ENCODE measurements at regions not wholly inside any gene's neighbourhood (a gene's known extent, or its start where the extent isn't known, plus 50 kb on each side); places are given as distances from the start of the nearest gene placed in this dataset.

DNA sequence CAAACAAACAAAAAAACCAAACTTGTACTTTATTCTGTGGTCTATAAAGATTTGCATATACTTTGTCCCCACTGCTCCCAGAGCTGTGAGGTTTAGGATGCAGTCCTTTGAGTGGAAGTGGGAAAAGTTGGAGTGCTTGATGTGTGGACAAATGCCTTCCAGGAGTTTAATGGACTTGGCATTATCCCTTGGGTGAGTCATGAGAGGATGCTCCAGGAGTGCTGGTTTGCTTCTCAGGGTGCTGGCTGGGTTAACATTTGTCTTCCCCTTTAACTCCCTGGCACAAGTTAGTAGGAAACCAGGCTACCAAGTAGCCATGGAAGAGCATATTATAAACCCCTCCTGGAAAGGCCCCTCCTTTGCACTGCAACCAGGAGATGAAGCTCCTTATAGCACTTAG is 417.4 kb upstream of the RIOK2 start:
- DNase-seq (ENCODE audit: low spot score) = no peak

DNA sequence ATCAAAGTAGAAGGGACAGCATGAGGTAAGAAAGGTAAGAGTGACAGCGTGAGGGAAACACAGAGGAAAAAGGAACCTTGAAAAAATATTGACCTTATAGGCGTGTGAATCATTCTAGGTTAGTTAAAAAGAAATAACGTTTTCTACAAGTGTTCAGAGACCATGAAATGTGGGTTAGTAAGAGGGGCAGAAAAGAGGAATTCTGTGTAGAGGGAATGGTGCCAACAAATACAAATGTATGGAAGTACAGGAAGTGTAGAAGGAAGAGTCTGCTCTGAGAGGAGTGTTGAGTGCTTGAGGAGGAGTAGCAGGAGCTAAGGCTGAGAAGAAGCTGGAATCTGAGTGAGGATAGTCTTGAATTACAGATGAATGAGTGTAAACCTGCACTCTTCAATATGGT is 418.6 kb upstream of the RIOK2 start:
- DNase-seq (ENCODE audit: low spot score) = no peak

DNA sequence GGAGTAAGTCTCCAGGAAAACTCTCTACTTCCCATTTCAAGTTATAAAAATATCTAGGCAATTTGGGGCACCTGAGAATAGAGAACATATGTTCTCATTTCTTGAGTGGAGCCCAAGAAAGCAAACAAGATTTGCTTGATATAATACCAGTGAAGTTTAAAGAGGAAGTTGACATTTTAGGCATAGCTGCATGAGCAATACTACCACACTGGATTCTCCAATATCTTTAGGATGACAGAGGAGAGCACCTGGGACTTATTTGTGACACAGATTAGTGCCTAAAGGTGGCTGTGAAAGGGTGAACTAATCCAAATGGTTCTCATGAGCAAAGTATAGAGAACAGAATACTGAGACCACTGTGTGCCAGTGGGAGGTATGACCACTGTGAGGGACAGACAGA is 423.5 kb upstream of the RIOK2 start:
- DNase-seq (ENCODE audit: low spot score) = no peak

DNA sequence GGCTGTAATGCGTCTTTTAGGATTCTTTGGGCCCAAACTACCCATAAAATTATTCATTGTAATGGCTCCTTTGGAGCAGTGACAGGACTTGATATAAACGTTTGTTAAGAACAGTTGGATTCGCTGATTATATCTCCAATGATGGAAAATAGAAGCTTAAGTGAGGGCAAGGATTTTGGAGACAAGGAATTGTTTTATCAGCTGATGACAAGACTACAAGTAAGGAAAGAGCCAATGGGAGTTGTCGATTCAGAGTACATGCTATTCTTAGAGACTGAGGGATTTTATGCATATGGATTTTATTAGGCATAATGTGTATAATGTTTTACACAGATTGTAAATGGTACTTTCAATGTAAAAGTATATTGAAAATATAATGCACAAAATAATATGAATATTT is 425.5 kb upstream of the RIOK2 start:
- no peak for DNase-seq (ENCODE audit: low spot score)

DNA sequence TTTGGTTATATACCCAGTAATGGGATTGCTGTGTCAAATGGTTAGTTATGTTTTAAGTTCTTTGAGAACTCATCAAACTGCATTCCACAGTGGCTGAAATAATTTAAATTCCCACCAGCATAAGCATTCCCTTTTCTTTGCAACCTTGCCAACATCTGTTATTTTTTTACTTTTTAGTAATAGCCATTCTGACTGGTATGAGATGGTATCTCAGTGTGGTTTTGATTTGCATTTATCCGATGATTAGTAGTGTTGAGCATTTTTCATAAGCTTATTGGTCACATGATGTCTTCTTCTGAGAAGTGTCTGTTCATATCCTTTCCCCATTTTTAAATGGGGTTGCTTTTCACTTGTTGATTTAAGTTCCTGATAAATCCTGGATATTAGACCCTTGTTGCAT is 435.7 kb upstream of the RIOK2 start:
- no peak for DNase-seq (ENCODE audit: low spot score)

DNA sequence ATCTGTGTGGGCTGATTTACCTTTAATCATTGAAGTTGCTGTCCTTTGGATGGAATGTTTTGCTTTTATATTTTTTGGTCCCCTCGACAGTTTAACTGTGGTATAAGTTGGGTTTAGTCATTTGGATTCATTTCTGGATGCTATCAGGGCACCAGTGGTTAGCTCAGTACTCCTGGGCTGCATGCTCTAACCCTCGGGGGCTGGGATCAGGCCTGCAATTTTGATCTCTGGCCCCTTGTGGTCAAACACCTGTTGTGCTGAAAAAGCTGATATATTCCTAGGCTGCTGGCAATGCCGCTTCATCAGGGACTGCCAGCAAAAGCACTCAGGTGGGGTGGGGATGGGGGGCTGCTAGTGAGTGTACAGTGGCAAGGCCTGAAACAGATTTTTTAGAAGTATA is 440.4 kb upstream of the RIOK2 start:
- no peak for DNase-seq (ENCODE audit: low spot score)

DNA sequence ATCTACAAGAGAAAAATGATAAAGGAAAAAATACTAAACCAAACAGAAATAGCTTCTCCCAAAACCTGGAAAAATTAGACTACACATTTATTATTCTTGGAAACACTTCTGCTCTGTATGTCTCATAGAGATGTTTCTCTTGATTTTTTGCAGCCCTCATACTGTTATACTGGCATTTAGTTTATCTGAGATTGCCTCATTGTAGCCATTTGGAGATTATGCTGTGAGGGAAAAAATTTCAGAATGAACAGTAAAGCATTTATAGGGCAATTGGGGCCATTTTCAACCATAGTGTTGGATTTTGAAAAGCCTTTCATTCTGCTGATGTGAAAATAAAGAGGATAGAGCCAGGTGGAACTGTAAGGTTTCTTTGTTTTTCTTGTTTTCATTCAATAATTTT is 441.8 kb upstream of the RIOK2 start:
- no peak for DNase-seq (ENCODE audit: low spot score)

DNA sequence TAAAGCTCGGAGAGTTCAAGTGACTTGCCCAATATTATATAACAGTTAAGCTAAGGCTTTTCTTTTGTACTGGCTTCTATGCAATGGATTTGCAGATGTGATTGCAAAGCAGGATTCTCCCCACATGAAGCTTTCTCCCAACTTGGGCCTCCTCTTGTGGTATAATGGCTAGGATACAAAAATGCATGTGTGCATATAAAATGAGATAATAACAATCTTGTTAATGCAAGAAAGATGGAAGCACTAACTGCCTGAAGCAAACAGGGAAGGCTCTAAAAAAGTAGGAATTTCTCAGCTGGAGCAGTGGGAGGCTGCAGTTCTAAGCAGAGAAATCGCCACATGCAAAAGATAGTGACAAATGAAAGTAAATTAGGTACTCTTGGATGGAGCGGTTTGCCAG is 444.2 kb upstream of the RIOK2 start:
- no peak for DNase-seq (ENCODE audit: low spot score)

DNA sequence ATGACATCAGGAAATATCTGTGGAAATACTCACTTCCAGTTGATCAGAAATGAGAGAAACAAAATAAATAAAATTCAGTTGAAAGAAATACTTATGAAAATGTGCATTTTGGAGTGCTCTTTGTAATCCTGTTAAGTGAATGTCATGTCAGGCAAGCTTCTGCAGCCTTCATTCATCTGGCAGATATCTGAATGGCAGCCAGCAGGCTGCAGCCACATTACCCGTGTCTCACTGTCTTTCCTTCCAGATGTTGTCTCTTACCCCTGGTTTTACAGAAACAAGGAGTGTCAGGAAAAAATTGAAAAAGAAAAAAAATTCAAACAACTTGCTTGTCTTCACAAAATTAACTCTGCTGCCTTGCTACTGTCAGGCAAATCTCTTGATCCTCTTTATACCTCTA is 445.0 kb upstream of the RIOK2 start:
- no peak for DNase-seq (ENCODE audit: low spot score)

DNA sequence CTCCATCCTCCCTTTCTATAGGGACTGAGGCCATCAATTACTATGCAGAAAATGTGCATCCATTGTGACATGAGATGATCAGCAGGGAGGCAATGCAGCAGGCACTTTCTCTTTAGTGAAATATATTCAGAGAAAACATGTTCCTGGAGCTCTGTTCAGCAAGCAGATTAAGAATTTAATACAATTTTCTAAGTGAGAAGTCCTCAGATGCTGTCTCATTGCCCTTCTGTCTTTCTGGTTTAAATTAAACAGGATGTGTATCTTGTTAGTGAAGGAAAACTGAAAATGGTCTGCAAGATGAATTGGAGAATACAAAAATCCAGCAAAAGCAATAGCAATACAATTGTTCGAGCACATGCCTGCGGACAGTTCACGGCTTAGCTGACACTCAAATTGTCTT is 445.8 kb upstream of the RIOK2 start:
- no peak for DNase-seq (ENCODE audit: low spot score)

DNA sequence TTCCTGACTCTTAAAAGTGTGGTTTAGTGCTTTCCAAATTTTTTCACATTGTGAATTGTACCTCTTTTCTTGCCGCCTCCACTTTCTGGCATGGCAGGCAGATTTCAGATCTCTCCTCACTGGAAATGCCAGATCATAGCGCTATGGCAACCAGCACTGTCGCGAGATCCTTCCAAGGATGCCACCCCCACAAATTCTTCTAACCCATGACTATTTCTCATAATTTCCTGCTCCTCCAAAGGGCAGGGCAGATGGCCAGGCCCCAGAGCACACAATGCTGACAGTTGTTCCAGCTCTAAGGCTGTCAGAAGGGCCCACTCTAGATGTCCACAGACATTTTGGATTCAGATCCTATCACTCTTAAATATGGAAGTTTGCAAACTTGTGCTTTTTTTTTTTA is 446.2 kb upstream of the RIOK2 start:
- DNase-seq (ENCODE audit: low spot score) = no peak

DNA sequence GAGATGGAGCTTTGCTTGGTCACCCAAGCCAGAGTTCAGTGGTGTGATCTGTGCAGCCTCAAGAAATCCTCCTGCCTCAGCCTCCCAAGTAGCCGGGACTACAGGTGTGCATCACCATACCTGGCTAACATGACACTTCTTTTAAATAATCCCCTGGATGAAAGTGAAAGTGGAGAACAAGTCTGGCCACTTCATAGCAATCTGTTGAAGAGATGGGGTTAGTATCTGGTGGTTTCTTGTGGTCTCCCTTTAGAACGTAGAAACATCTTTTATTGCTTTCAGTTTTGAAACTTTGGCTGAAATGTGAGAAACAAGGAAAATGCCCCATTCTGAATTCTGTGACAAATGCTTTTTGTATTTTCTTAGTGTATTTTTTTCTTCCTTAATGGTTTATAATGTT is 452.5 kb upstream of the RIOK2 start:
- no peak for DNase-seq (ENCODE audit: low spot score)

DNA sequence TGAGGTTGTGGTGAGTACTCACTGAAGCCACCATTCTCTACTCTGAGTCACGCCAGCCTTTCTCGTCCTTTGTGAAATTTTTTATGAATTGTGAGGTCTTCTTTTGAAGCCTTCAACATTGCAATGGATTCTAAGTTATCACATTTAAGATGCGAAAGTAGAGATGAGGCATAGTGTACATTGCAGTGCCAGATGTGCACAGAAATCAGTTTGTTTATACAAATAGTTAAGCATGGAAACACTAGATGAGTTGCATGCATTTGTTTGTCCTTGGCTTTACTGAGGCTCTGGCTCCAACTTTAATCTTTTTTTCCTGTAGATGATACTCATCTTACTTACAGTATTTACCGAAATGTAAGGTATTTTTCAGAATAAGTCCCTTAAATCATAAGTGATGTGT is 453.7 kb upstream of the RIOK2 start:
- DNase-seq (ENCODE audit: low spot score) = no peak

DNA sequence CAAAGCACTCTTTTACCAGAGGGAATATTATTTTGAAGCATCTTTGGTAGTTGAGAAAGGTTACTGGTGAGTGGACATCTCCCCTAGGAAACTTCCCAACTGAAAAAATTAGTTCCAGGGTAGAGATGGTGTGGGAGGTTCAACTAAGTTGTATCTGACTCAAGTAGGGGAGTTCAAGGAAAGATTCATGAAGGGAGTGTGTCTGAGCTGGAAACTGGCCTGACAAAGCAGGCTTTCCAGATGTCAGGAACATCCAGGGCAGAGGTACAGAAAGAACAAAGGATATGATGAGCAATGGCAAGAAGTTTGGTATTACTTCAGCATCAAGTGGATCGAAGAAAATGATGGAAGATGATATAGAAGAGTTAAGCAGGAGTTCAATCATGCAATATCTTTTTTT is 458.0 kb upstream of the RIOK2 start:
- no peak for DNase-seq (ENCODE audit: low spot score)

DNA sequence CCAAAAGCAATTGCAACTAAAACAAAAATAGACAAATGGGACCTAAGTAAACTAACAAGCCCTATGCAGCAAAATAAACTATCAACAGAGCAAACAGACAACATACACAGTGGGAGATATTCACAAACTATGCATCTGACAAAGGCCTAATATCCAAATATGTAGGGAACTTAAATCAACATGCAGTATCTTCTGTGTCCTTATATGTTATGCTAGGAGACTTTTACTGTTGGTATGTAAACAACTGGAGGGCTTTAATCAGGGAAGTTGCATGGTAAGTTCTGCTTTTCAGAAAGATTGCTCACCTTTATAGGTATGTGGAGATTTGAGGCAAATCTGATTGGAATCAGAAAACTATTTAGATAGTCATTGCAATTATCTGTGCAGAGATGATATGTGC is 461.2 kb upstream of the RIOK2 start:
- DNase-seq (ENCODE audit: low spot score) = no peak

DNA sequence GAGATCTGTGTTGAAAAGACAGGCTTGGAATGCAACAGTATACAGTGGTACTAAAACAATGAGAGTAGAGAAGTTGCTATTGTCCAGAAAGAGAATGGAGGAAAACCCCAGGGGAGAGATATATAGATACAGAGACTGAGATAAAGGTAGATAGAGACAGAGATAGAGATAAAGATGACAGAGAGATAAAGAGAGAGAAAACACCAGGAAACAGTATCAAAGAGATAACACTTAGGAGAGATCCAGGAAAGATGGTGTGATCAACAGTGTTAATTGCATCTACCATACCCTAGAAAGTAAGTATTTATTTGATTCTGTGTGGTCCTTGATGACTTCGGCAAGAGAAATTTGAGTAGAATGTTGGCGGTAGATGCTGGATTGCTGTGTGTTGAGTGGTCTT is 461.8 kb upstream of the RIOK2 start:
- DNase-seq (ENCODE audit: low spot score) = no peak

DNA sequence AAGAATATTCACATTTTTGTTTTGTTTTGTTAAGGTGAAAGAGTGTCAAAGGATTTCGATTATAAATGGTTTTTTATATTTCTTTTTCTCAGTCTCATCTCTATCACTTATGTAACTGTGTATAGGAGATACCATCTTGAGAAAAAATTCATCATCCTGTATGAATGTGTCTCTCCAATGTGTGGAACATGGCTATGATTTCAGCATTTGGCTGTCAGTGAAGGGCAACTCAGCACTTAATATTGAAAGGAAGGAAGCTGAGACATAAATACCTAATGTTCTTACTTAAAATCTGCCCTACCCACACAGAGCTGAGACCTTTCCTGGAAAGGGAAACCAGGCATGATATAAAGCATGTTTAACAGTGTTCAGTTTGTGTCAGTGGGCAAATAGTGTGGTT is 474.2 kb upstream of the RIOK2 start:
- DNase-seq (ENCODE audit: low spot score) = no peak

DNA sequence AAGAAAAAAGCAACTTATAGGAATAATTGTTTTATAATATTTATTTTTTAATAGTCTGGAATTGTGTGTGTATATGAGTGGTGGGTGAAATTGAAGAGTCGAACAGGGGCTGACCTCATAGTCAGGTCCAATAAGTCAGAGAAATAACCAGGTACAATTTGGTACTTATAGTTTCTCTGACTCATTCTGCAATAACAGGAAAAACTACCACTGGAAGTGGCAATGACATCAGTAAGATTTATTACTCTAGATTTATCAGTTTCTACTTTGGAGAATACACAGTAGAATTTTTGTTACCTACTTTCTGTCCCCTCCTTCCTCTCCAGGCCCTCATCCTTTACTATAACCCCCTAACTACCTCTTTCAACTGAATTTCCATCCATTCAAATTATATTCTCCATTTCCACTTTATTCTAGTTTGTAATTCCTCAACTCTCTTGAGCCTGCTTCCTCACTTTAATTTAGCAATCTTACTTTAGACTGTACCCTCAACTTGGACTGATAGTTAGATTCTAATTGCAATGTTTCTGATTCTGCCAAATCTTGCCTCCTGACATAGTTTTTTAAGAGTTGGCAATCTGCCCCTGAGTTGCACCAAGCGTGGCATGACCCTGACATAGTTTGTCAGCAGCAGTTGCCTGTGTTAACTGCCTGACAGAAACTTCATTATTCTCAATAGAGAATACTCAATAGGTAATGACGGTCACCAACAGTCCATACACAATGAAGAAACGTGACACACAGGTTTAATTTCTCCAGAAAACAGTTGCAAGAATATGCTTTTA is 475.3 kb upstream of the RIOK2 start:
- no peak for DNase-seq (ENCODE audit: low spot score)

DNA sequence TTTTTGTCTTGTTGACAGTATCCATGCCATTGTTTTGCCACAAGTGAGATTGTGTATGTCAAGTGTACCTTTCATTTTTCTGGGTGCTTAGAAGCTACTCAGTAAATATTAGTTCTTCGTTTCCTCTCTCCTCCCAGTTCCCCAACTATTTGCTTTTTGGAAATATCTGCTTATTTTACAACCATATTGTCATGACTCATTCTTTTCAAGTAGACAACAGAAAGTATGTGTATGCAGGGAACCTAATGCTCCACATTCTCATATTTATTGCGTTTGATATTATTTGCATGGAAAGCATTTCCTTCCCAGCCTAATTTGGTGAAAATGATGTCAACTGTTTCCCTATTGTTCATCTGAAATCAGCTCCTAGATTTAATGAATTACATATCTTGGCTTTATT is 483.7 kb upstream of the RIOK2 start:
- no peak for DNase-seq (ENCODE audit: low spot score)

DNA sequence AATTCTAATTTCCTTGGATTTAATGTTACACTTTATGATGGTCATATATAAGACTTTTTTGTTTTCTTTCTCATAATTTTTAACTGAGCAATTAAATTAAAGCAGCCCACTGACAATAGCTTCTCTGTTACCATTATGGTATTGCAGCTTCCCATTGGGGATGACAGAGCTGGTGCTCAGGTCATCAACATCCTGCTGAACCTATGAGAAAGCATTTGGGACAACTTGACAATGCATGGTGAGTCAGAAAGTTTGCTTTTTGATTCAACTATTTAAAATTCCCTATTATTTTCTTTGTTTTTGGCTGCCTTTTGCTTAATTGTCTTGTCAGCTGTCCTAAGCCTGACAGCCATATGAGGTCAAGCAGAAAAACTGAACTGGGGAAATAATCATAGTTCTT is 487.4 kb upstream of the RIOK2 start:
- DNase-seq (ENCODE audit: low spot score) = no peak

DNA sequence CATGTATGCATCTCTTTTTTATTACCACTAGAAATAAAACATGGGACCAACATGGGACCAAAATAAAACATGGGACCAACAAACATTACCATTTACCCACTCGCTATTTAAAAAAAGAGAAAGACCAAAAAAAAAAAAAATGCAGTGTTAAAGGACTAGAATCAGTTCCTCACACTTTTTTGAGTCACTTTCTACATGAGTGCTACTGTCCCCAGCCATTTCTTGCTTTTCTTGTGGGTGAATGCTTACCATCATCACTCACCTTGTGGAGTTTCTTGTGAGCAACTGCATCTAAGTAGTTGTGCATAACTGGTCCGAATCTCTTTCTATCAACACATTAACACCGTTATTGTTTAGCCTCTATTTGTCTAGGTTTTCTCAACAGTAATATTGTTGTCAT is 493.6 kb upstream of the RIOK2 start:
- no peak for DNase-seq (ENCODE audit: low spot score)

DNA sequence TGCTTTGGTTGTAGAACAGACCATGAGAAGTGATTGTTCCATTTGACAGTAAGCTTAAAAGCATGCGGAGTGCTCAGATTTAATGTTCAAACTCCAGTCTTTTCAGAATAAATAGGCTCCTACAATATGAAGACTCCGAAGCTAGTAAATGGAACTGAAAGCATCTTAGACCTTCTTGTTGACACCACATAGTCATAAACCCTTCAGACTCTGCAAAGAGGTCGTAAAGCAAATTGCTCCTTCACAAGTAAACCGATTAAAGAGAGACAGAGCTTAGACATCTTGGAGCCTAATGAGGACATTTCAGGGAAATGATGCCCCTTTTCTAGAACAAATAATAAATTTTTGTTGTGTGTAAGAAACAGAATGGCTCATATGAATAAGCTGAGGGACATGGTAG is 511.0 kb upstream of the RIOK2 start:
- no peak for DNase-seq (ENCODE audit: low spot score)

DNA sequence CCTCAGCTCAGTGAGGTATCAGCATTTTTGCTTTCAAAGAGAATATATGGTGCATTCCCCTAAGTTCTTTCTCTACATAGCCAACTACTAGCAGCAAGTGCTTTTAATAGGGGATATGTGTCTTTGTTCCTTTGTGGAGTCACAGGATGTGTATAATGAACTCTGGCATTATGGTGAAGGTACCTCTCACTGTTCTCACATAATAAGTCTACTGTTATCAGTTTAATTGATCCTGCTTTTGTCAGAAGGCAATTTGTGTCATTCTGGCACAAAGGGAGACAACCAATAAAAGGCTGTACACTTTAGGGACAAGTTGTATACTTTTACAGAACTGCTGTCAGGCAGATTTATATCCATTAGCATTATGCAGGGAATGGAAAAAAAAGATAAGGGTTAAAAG is 531.4 kb upstream of the RIOK2 start:
- DNase-seq (ENCODE audit: low spot score) = no peak

DNA sequence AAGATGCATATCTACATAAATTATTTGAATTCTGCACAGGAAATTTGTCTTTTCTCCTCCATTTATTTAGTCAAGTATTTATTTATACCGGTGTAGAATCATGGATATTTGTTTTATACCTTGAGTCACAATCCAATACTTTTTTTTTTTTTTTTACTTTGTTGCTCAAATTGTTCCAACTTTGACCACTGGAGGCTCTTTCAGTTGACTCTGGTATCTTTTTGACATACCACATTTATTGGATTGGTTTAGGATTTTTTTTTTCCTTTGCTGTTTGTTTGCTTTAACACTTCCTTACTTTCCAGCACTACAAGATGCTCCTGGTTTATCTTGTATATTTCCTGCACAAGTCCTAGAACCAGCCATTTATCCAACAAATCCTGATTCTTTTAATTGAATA is 543.1 kb upstream of the RIOK2 start:
- DNase-seq (ENCODE audit: low spot score) = no peak

DNA sequence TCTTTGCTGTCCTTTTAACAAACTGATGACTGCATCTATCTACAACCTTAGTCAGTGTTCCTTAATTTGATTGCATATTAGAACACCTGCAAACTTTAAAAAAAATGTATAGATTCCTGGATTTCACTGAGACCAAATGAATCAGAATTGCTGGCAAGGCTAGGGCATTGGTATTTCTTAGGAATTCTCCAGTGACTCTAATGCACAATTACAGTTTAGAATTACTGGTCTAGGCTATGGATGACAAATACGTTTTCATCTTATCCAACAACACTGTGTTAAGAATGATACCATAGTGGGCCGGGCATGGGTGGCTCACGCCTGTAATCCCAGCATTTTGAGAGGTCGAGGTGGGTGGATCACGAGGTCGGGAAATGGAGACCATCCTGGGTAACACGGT is 545.9 kb upstream of the RIOK2 start:
- DNase-seq (ENCODE audit: low spot score) = no peak

All from CD4-positive, alpha-beta T cell treated with Interleukin-6 at 100 ng/mL for 8 hours (primary cell).